Transverse colon (tissue), 4 donors: ENCODE measurements at regions not wholly inside any gene's neighbourhood (a gene's known extent, or its start where the extent isn't known, plus 50 kb on each side); places are given as distances from the start of the nearest gene placed in this dataset.

Experiments used
- DNase-seq: peaks from one replicate; pipeline ENCODE4 v3.0.0-alpha.2; 2019
- H3K27ac ChIP-seq, 4 donors: fragments of 200-600 bp; sonication (generic); 2 replicates each; pipeline ENCODE4 v1.5.1; 2016 to 2018; ENCODE audit warnings: inconsistent platforms in 4 of 4
- H3K27me3 ChIP-seq: fragments of 200-600 bp; sonication (generic); 2 replicates; pipeline ENCODE4 v1.5.1; 2017; ENCODE audit warnings: inconsistent platforms
- H3K36me3 ChIP-seq, 4 donors: fragments of 200-600 bp; sonication (generic); 2 replicates each; pipeline ENCODE4 v1.5.1; 2017 to 2019; ENCODE audit warnings: inconsistent platforms in 4 of 4
- H3K4me1 ChIP-seq, 4 donors: fragments of 200-600 bp; sonication (generic); 2 replicates each; pipeline ENCODE4 v1.5.1; 2017 to 2020; ENCODE audit warnings: inconsistent platforms in 4 of 4
- H3K4me3 ChIP-seq, 4 donors: fragments of 200-600 bp; sonication (generic); 1 replicate in 1 of 4; 2 replicates in 3 of 4; pipeline versions ENCODE4 v1.5.1 to v1.6.1; 2017 to 2019; ENCODE audit warnings: inconsistent platforms in 4 of 4
- H3K9me3 ChIP-seq, 2 donors: fragments of 200-600 bp; sonication (generic); 2 replicates each; pipeline ENCODE4 v1.5.1; 2017 to 2019; ENCODE audit warnings: inconsistent platforms in 2 of 2
- CTCF ChIP-seq, 5 experiments: fragments of 200-600 bp in 3 of 5; fragments of 450-650 bp in 2 of 5; sonication (generic) in 3 of 5; IDR thresholded peaks; 1 replicate in 2 of 5; 2 replicates in 3 of 5; pipeline ENCODE4 v1.5.1; 2016 to 2017; ENCODE audit warnings: antibody characterized with exemption in 5 of 5, inconsistent platforms in 3 of 5, mild to moderate bottlenecking in 2 of 5, moderate library complexity in 1 of 5
- EP300 ChIP-seq: sonication (generic); formaldehyde crosslinking; IDR thresholded peaks from one replicate; pipeline ENCODE4 v1.6.1; 2017; ENCODE audit warnings: antibody characterized with exemption, low read depth
- POLR2A ChIP-seq: fragments of 450-650 bp; IDR thresholded peaks from one replicate; pipeline ENCODE4 v1.6.1; 2016; ENCODE audit warnings: antibody characterized with exemption, mild to moderate bottlenecking, moderate library complexity
- POLR2AphosphoS5 ChIP-seq, 3 donors: sonication (generic); formaldehyde crosslinking; IDR thresholded peaks; one replicate each; pipeline ENCODE4 v1.6.1; 2016; ENCODE audit warnings: antibody characterized with exemption in 3 of 3
- WGBS, 2 donors: methylation state at CpG; one replicate each; pipeline ENCODE4 v1.1.5; 2018; ENCODE audit warnings: low coverage in 1 of 2; 5-methylcytosine and 5-hydroxymethylcytosine counted together
- in situ Hi-C, 4 donors: fragments of 200-750 bp; cut with MboI; loops; one replicate each; pipeline versions ENCODE4 v1.15.0 to v1.15.1; 2017; ENCODE audit warnings: low sequenced_read_pairs in 3 of 4, low pct_ligation_motif_present in 1 of 4, low pct_unique_long_range_greater_than_20kb in 1 of 4
- intact Hi-C: fragments of 100-400 bp; cut with DNase I; formaldehyde crosslinking; loops from one replicate; pipeline ENCODE4 v1.15.1; 2023; ENCODE audit warnings: low total_unique reads

GRCh38 chr3:194255252-194256039 lies 95.7 kb downstream of the CPN2 start:
- no peak overlapping the region for H3K4me3 ChIP-seq

GRCh38 chr3:194256040-194256945 lies 94.8 kb downstream of the CPN2 start:
- peak overlapping the region in 1 of 4 donors; percentile 26 for H3K27ac ChIP-seq
- in situ Hi-C loops = no loop called here
- no peak for DNase-seq
- WGBS, 2 donors = 94 to 100% methylated on average over 1 to 12 of the region's 12 CpGs
- H3K36me3 ChIP-seq = no peaks in the 10 kb centered on the region
- H3K27me3 ChIP-seq = no peaks in the 10 kb centered on the region
- H3K4me1 ChIP-seq = no peaks in the 10 kb centered on the region
- intact Hi-C loops = no loop called here
- TF ChIP-seq POLR2AphosphoS5 (IDR thresholded peaks at IDR 0.05) = no peak
- no peak for TF ChIP-seq EP300
- no peak for TF ChIP-seq POLR2A
- TF ChIP-seq CTCF (IDR thresholded peaks at IDR 0.05) = no peak
- H3K4me3 ChIP-seq = no peak overlapping the region
- peaks cover 0 to 6% of the 10 kb centered on the region in 2 donors for H3K9me3 ChIP-seq

More at GRCh38 chr3:194255252-194256039, 95.7 kb downstream of the CPN2 start:
- H3K4me1 ChIP-seq = peaks cover 3 to 7% (median 5%) of the 10 kb centered on the region in 4 donors
- peaks cover 0 to 6% of the 10 kb centered on the region in 2 donors for H3K9me3 ChIP-seq
- H3K27me3 ChIP-seq = no peaks in the 10 kb centered on the region
- intact Hi-C loops = no loop called here
- in situ Hi-C loops = no loop called here
- WGBS, 2 donors = 44% methylated on average over 19 of the region's 19 CpGs; no CpG with 5 or more reads in 1 of the 2 donors
- peak overlapping the region in 1 of 4 donors; percentile 26 for H3K27ac ChIP-seq
- H3K36me3 ChIP-seq = no peaks in the 10 kb centered on the region
- TF ChIP-seq CTCF (IDR thresholded peaks at IDR 0.05) (no peak), POLR2A (no peak)
- peak; percentile 39 for DNase-seq

- no peak for TF ChIP-seq POLR2A
- no peak for DNase-seq
- Histone ChIP-seq H3K4me1 (no peaks in the 10 kb centered on the region), H3K36me3 (no peaks in the 10 kb centered on the region), H3K9me3 (peaks cover 0 to 6% of the 10 kb centered on the region in 2 donors), H3K27me3 (no peaks in the 10 kb centered on the region), H3K27ac (no peak overlapping the region), H3K4me3 (no peak overlapping the region)
- 95% methylated on average over 8 of the region's 8 CpGs; no CpG with 5 or more reads in 1 of the 2 donors for WGBS, 2 donors
- intact Hi-C loops (no loop called here), in situ Hi-C loops (no loop called here)
These were observed 93.9 kb downstream of the CPN2 start for GRCh38 chr3:194257151-194257621.

GRCh38 chr3:194257916-194258668 lies 93.0 kb downstream of the CPN2 start:
- TF ChIP-seq CTCF (IDR thresholded peaks at IDR 0.05) (no peak), POLR2A (no peak), POLR2AphosphoS5 (IDR thresholded peaks at IDR 0.05) (no peak), EP300 (no peak)
- in situ Hi-C loops (no loop called here), intact Hi-C loops (no loop called here)
- 63% methylated on average over 1 of the region's 1 CpG; no CpG with 5 or more reads in 1 of the 2 donors for WGBS, 2 donors
- DNase-seq = no peak
- H3K4me1 ChIP-seq = no peaks in the 10 kb centered on the region
- H3K36me3 ChIP-seq = no peaks in the 10 kb centered on the region
- H3K9me3 ChIP-seq = peaks cover 0 to 6% of the 10 kb centered on the region in 2 donors
- H3K27ac ChIP-seq = no peak overlapping the region
- H3K4me3 ChIP-seq = no peak overlapping the region
- no peaks in the 10 kb centered on the region for H3K27me3 ChIP-seq
